ENCODE measurements at regions not wholly inside any gene's neighbourhood (a gene's known extent, or its start where the extent isn't known, plus 50 kb on each side); places are given as distances from the start of the nearest gene placed in this dataset.

DNA sequence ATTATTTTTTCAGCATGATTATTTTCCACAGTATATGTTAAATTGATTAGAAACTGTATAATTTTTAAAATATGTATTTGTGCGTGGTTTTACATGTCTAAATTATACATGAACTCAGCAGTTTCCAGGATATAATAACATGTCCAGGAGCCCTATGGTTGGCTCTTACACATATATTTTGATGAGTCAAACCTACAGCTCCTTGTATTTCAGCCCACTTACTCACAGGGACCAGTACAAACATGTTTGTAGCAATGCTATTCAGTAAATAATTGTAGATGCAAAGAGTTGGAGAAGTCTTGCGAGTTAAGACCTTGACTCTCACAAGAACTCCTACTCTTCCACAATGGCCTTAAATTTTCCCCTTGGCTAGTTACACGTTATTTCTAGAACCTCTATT, 107.2 kb upstream of the SASH1 start:
- FAIRE-seq (no peak), DNase-seq (ENCODE audit: low spot score) (no peak)

DNA sequence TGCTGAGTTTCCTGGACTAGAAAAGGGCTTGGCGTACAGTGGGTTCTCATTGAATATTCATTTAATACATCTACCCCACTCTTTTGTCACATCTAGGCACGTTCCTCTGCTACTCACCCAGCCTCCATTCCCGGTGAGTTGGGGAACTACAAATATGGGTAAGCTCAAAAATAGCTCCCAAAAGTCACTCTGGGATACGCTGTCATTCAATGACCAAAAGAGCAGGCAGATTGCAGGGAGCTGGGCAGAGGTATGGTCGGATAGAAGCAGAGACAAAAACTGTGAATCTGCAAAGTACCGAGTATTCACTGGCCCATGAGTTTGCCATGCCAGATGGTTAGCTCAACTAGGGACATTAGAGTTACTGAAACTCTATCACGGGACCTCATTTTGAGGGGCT, 103.9 kb upstream of the SASH1 start:
- no peak for FAIRE-seq

DNA sequence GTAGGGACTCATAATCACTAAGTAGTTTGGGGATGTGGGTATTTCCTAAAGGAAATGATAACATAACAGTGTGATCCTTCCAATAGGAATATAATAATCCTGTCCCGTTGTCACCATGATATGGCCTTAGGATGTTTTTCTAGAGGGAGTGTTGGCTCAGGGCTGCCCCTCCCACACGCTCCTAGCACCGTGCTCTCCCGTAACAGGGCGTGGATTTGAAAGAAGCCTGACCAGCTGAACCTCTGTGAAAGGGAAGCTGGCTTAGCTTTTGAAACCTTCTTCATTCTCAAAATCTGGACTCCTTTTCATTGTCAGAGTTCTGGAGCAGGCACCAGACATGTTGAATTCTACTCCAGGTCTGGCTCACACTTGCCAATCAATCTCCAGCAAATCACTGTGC, 103.4 kb upstream of the SASH1 start:
- no peak for FAIRE-seq
- no peak for DNase-seq (ENCODE audit: low spot score)

More for the DNA sequence above, 103.9 kb upstream of the SASH1 start:
- no peak for DNase-seq (ENCODE audit: low spot score)

DNA sequence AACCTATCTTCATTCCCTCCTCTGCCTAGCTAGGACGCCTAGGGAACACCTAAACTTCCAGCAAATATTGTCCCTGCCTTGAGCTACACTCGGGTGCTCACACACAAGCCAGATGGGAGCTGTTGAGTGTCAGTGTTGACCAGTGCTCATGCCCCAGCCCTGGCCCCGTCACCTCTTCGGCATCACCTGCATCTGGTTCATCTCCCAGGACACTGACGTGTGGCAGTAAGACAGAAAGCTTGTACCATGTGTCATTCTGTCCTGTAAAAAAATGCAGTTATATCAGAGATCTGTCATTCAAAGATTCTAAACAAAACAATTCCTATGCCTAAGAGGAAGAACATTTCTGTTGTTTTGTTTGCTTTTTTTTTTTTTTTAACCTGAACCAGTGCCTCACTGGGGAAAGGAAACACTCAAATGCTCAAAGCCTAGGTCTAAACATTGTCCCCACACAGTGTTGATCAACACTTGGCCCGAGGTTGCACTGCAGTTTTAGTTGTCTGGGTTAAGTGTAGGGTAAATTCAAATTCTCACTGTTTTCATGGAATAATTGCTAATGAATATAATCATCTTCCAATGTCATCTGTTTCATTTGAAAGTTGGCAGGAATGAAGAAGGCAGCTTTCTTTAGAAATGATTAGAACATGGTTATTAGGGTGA, 102.7 kb upstream of the SASH1 start:
- no peak for FAIRE-seq
- no peak for DNase-seq (ENCODE audit: low spot score)

DNA sequence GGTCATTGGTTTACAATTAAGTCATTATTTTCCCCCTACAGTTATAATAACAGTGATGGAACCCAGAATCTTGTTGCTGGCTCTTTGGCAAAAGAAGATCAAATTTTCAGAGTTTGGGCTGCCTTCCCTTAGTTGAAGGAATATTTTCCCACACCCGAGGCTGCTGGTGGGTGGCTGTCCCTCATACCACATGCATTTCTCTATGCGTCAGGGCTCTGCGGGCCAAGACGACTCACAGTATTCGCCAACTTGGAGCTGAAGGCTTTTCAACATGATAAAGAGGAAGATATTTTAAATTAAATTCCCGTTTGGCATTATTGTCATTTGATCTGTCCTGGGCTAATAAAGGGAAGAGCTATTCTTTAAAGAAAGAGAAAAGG, 102.2 kb upstream of the SASH1 start:
- FAIRE-seq: no peak
- DNase-seq (ENCODE audit: low spot score): no peak

- no peak for FAIRE-seq
- DNase-seq (ENCODE audit: low spot score): no peak
Measured at GRCh38 chr6:148240861-148241477, 101.7 kb upstream of the SASH1 start.

- FAIRE-seq (no peak), DNase-seq (ENCODE audit: low spot score) (no peak)
Measured at GRCh38 chr6:148242180-148242579, 100.5 kb upstream of the SASH1 start.

DNA sequence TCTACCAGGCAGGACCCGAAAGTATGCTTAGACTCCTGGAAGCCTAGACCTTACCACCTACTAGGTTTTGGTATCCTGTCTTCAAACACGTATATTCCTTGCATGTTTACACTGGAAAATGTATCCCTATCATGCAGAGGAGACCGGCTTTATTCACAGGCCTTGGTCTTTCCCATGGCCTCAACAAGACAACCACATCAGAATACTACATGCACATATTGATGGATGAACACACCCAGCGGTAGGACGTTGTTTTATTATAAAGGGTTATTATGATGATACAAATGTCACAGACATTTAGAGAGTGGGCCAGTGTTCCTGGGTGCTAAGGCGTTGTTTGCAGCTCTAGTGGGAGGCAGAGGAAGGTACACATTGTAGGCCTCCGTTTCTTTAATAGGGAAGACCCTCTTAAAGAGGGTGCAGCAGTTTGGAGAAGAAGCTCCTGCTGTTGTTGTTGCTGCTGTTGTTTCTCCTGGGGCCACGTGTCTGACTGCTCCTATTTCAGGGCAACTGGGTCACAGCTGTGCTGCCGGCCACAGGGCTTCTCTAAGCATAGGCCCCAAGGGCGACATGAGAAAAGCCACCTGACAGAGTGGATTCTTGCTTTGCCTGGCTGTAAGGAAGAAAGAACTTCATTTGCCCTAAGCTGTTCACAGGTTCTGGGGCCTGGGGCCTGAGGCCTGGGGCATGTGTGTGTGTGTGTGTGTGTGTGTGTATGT, 98.3 kb upstream of the SASH1 start:
- DNase-seq (ENCODE audit: low spot score) (no peak), FAIRE-seq (no peak)

GRCh38 chr6:148247386-148248063, 95.1 kb upstream of the SASH1 start:
- no peak for FAIRE-seq

DNA sequence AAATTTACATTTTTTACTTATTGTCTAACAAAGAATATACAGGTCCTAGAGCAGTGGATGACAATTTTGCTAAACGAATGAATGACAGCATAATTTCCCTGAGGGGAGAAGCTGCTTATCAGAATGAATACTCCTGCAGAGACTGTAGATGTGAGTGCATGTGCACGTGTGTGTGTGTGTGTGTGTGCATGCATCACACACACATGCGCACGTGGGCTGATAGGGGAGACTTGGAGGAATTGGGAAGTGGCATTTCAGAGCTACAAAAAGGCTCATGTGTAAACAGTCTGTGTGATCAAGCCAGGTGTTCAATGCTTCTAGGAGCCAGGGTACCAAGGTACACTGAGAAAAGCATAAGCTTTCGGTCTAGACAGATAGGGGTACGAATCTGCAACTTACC, 93.5 kb upstream of the SASH1 start:
- no peak for DNase-seq (ENCODE audit: low spot score)
- FAIRE-seq: no peak

More at GRCh38 chr6:148247386-148248063, 95.1 kb upstream of the SASH1 start:
- DNase-seq (ENCODE audit: low spot score): no peak

DNA sequence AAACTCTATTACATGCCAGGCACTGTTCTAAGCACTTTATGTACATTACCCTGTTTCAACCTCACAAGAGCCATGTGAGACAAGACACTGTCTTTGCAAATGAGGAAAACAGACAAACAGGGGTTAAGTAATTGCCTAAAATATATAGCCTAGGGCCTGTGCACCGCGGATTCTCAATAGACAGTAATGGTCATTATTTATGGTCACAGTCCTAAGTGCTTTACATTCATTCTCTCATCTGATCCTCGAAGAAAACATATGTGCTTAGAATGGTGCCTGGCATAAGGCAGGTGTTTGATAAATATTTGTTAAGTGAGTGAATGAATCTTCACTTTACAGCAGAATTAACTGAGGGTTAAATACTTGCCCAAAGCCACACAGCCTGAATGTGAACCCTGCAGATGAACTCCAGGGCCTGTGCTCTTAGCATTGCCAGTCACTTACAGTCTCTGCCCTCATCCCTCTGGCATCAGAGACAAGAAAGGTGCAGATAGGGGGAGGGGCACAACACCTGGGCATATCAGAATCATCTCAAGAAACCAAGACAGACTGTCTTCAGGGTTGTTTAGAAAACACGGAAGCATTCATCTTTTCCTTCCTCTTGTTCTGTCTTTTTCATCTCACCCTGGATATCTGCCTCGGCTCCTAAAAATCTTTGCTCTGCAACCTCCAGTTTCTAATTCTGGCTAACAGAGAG, 92.8 kb upstream of the SASH1 start:
- FAIRE-seq: no peak
- DNase-seq (ENCODE audit: low spot score): no peak

- DNase-seq (ENCODE audit: low spot score) (no peak), FAIRE-seq (no peak)
Measured at GRCh38 chr6:148250975-148251685, 91.5 kb upstream of the SASH1 start.

DNA sequence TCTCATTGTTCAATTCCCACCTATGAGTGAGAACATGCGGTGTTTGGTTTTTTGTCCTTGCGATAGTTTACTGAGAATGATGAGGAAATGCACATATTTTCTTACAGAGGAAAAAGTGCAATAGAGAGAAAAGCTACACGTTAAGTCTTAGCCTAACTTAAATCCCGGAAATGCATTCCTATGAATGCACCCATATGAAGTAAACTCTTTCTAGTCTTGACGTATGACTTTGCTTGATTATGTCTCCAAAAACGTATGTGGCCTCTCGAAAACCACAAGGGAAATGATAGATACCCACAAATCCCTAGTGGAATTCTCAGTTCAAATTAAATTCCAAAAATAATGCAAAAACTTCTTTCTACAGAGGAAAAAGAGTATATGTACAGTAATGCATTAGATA, 90.7 kb upstream of the SASH1 start:
- DNase-seq (ENCODE audit: low spot score) (no peak), FAIRE-seq (no peak)

- FAIRE-seq: no peak
- no peak for DNase-seq (ENCODE audit: low spot score)
Measured at GRCh38 chr6:148257810-148258209, 84.8 kb upstream of the SASH1 start.

GRCh38 chr6:148258868-148259267, 83.8 kb upstream of the SASH1 start:
- no peak for FAIRE-seq
- DNase-seq (ENCODE audit: low spot score): no peak

- FAIRE-seq (no peak), DNase-seq (ENCODE audit: low spot score) (no peak)
Measured at GRCh38 chr6:148261470-148261869, 81.2 kb upstream of the SASH1 start.

- FAIRE-seq: no peak
- DNase-seq (ENCODE audit: low spot score): peak; percentile 21
Measured at GRCh38 chr6:148263010-148263409, 79.6 kb upstream of the SASH1 start.

DNA sequence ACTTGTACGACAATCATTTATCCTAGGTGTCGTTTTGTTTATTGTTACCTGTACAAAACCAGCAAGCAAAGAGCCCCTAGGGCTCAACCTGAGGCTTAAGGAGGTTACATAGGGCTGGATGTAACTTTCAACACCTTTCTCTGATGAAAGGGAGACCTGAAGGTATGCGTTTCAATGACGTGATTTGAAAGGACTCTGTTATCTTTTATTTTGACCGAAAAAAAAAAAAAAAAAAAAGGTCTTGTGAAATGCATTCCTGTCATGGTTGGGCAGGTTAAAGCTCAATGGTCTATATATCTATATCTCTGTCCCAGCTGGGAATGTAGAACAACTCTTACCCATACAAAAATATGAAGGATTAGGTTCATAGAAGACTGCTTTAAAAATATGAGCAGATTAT, 78.7 kb upstream of the SASH1 start:
- no peak for FAIRE-seq
- DNase-seq (ENCODE audit: low spot score): no peak

DNA sequence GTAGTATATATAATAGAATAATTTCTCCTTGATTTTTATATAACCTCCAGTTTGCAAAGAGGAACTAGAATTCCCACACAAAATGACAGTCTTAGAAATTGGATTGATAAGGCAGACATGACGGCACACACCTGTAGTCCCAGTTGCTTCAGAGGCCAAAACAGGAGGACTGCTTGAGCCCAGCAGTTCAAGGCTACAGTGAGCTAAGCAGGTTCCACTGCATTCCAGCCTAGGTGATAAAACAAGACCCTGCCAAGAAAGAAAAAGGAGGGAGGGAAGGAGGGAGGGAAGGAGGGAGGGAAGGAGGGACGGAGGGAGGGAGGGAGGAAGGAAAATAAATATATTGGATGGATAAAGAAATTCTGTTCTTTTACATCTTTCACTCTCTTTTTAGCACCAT, 77.6 kb upstream of the SASH1 start:
- no peak for FAIRE-seq
- DNase-seq (ENCODE audit: low spot score): no peak

DNA sequence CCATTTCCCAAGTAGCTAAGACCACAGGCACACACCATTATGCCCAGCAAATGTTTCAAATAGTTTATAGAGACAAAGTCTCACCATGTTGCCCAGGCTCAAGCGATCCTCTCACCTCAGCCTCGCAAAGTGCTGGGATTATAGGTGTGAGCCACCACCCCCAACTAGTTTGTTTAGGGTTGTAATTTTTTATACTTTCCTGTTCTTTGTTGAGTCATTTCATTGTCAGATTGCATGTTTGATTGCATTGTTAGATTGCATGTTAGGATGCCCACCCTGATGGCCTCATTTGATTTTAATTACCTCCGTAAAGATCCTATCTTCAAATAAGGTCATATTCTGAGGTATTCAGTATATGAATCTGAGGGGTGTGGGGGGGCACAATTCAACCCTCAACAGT, 73.3 kb upstream of the SASH1 start:
- FAIRE-seq (no peak), DNase-seq (ENCODE audit: low spot score) (no peak)
